Activated T-helper 1 cell treated with anti-CD3 and anti-CD28 coated beads, Interleukin-2, amount 50 U/mL, for 16 hours (primary cell): ENCODE measurements at regions not wholly inside any gene's neighbourhood (a gene's known extent, or its start where the extent isn't known, plus 50 kb on each side); places are given as distances from the start of the nearest gene placed in this dataset.

ENCODE experiments used
- DNase-seq, 2 donors: peaks; one replicate each; pipeline ENCODE4 v3.0.0-alpha.2; 2020; ENCODE audit warnings: low read depth in 1 of 2, low spot score in 1 of 2

GRCh38 chr18:78518805-78519204, 460.8 kb upstream of the SALL3 start:
- DNase-seq: no peak

GRCh38 chr18:78519394-78520062, 460.1 kb upstream of the SALL3 start:
- DNase-seq: no peak

GRCh38 chr18:78521136-78521535, 458.5 kb upstream of the SALL3 start:
- DNase-seq: no peak

GRCh38 chr18:78521744-78522143, 457.9 kb upstream of the SALL3 start:
- no peak for DNase-seq

- DNase-seq: no peak
Measured at GRCh38 chr18:78522507-78522906, 457.1 kb upstream of the SALL3 start.

GRCh38 chr18:78523850-78524249, 455.8 kb upstream of the SALL3 start:
- DNase-seq: no peak

GRCh38 chr18:78525366-78526111, 454.1 kb upstream of the SALL3 start:
- no peak for DNase-seq

GRCh38 chr18:78526275-78526674, 453.3 kb upstream of the SALL3 start:
- DNase-seq: no peak

GRCh38 chr18:78526923-78527711, 452.5 kb upstream of the SALL3 start:
- no peak for DNase-seq

GRCh38 chr18:78527984-78528383, 451.6 kb upstream of the SALL3 start:
- DNase-seq: no peak

- no peak for DNase-seq
Measured at GRCh38 chr18:78528411-78529258, 451.0 kb upstream of the SALL3 start.

- DNase-seq: no peak
Measured at GRCh38 chr18:78531637-78532036, 448.0 kb upstream of the SALL3 start.

GRCh38 chr18:78538669-78539440, 440.8 kb upstream of the SALL3 start:
- DNase-seq: no peak

- no peak for DNase-seq
Measured at GRCh38 chr18:78540636-78541529, 438.7 kb upstream of the SALL3 start.

GRCh38 chr18:78542204-78542603, 437.4 kb upstream of the SALL3 start:
- DNase-seq: no peak

- DNase-seq: no peak
Measured at GRCh38 chr18:78543201-78543725, 436.4 kb upstream of the SALL3 start.

- no peak for DNase-seq
Measured at GRCh38 chr18:78546281-78546680, 433.3 kb upstream of the SALL3 start.

GRCh38 chr18:78547817-78548216, 431.8 kb upstream of the SALL3 start:
- DNase-seq: no peak
